Tibial nerve (tissue), 4 donors: ENCODE measurements at regions not wholly inside any gene's neighbourhood (a gene's known extent, or its start where the extent isn't known, plus 50 kb on each side); places are given as distances from the start of the nearest gene placed in this dataset.

Experiments used
- CTCF ChIP-seq, 5 experiments: fragments of 200-600 bp in 3 of 5; fragments of 450-650 bp in 2 of 5; sonication (generic) in 3 of 5; IDR thresholded peaks; one replicate each; pipeline ENCODE4 v1.5.1; 2016 to 2019; ENCODE audit warnings: antibody characterized with exemption in 5 of 5, mild to moderate bottlenecking in 3 of 5, moderate library complexity in 2 of 5
- EP300 ChIP-seq, 2 donors: sonication (generic); formaldehyde crosslinking; IDR thresholded peaks; one replicate each; pipeline ENCODE4 v1.6.1; 2017; ENCODE audit warnings: antibody characterized with exemption in 2 of 2, mild to moderate bottlenecking in 1 of 2

- TF ChIP-seq CTCF (IDR thresholded peaks at IDR 0.05), result no peak
- no peak for TF ChIP-seq EP300 (IDR thresholded peaks at IDR 0.05)
These were observed 150.4 kb upstream of the ID2 start for GRCh38 chr2:8531481-8531880.
